Mucosa of rectum (tissue), 2 donors: ENCODE measurements at regions not wholly inside any gene's neighbourhood (a gene's known extent, or its start where the extent isn't known, plus 50 kb on each side); places are given as distances from the start of the nearest gene placed in this dataset.

Experiments
- H3K27ac ChIP-seq, 2 donors: one replicate each; pipeline ENCODE4 v1.7.0; 2013; ENCODE audit warnings: inconsistent platforms in 2 of 2, low read depth in 2 of 2, low read length in 2 of 2
- H3K27me3 ChIP-seq, 2 donors: one replicate each; pipeline ENCODE4 v1.7.0; 2013; ENCODE audit warnings: low read length in 2 of 2; ENCODE audit not compliant: control insufficient read depth in 2 of 2, insufficient read depth in 2 of 2
- H3K36me3 ChIP-seq, 2 donors: one replicate each; pipeline ENCODE4 v1.7.0; 2013; ENCODE audit warnings: low read length in 2 of 2; ENCODE audit not compliant: control insufficient read depth in 2 of 2, insufficient read depth in 2 of 2
- H3K4me1 ChIP-seq, 2 donors: one replicate each; pipeline ENCODE4 v1.7.0; 2013; ENCODE audit warnings: low read length in 2 of 2, mild to moderate bottlenecking in 1 of 2; ENCODE audit not compliant: control insufficient read depth in 2 of 2, insufficient read depth in 2 of 2
- H3K4me3 ChIP-seq, 2 donors: one replicate each; pipeline ENCODE4 v1.7.0; 2013; ENCODE audit warnings: low read length in 2 of 2
- H3K9ac ChIP-seq, 2 donors: one replicate each; pipeline ENCODE4 v1.7.0; 2013; ENCODE audit warnings: low read length in 2 of 2, low read depth in 1 of 2, mild to moderate bottlenecking in 1 of 2
- H3K9me3 ChIP-seq, 2 donors: one replicate each; pipeline ENCODE4 v1.7.0; 2013; ENCODE audit warnings: low read length in 2 of 2; ENCODE audit not compliant: control insufficient read depth in 2 of 2
- donor health status: healthy.
- donor health status: Normal muscosa, but diverticular disease.

DNA sequence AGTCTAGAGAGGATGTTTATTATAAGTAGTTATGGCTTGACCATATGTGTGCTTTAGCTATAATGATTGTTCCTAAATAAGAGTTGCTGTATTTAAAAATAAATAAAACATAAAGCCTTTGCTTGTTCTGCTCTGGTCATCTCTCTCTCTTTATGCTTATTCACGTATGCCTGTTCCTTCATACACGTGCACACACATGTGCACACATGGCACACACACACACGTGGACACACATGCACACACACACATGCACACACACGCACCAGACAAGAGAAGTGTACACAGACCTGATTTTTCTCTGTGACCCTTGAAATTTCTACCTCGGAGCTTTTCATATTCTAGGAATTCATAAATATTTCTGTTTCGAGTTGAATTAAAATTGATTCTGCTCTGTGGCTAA is 658.2 kb upstream of the SALL3 start:
- no peaks in the 10 kb centered on the region for H3K4me1 ChIP-seq
- H3K9me3 ChIP-seq = peaks cover 0 to 2% of the 10 kb centered on the region in 2 donors
- H3K27ac ChIP-seq = no peak overlapping the region
- H3K9ac ChIP-seq = no peak overlapping the region
- no peaks in the 10 kb centered on the region for H3K36me3 ChIP-seq
- no peak overlapping the region for H3K4me3 ChIP-seq
- H3K27me3 ChIP-seq = no peaks in the 10 kb centered on the region

DNA sequence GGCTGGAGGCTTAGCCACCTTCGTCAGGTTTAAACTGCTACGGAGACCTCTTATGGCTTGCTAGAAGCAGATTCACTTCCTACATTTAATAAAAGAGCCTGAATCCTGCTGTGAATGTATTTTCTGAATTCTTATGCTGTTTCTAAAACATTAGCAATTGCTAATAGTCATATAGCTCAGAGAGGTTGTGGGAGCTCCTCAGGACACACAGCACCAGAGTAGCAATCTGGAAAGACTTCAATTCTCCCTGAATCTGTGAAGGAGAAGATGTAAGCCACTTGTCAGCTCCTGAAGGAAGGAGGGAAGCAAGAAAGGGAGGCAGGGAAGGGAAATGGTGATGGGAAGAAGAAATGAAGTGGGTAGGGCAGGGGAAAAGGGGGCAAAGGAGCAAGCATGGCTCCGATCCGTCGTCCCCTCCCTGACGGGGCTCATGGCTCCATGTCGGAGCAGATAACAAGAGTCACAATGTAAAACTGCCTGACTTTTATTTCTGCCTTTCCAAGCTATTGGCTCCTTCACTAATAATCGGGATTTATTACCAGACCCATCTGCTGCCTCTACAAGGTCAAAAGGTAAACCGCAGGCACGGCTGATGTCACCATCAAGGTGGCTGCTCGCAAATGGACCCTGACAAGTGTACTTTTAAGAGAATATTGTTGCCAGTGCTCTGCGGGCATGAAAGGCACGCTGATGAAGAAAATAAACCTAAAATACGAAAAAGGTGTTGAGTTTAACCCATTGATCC is 656.0 kb upstream of the SALL3 start:
- H3K9me3 ChIP-seq = peaks cover 0 to 2% of the 10 kb centered on the region in 2 donors
- H3K4me1 ChIP-seq = no peaks in the 10 kb centered on the region
- H3K9ac ChIP-seq = no peak overlapping the region
- no peak overlapping the region for H3K4me3 ChIP-seq
- no peak overlapping the region for H3K27ac ChIP-seq
- no peaks in the 10 kb centered on the region for H3K27me3 ChIP-seq
- no peaks in the 10 kb centered on the region for H3K36me3 ChIP-seq

DNA sequence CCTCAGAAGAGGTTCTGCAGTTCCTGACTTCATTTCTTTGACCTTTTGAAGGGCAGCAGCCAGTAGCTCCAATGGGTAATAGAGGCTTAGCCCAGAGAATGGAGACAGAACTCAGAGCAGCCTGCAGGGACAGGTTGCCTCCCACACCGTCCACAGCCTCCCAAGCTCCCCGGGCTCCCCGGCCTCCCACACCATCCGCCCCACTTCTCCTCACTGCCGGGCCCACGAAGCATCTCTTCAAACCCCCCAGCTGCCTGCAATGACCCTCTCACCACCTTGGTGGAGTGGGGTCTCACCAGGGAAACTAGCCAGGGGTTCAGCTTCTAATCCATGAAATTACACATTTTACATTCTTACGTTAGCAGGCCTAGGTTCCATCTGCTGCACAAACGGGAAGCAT is 652.0 kb upstream of the SALL3 start:
- H3K9ac ChIP-seq = no peak overlapping the region
- H3K27ac ChIP-seq = no peak overlapping the region
- H3K4me3 ChIP-seq = no peak overlapping the region
- H3K36me3 ChIP-seq = no peaks in the 10 kb centered on the region
- peaks cover 0 to 2% of the 10 kb centered on the region in 2 donors for H3K9me3 ChIP-seq
- H3K4me1 ChIP-seq = no peaks in the 10 kb centered on the region
- no peaks in the 10 kb centered on the region for H3K27me3 ChIP-seq

DNA sequence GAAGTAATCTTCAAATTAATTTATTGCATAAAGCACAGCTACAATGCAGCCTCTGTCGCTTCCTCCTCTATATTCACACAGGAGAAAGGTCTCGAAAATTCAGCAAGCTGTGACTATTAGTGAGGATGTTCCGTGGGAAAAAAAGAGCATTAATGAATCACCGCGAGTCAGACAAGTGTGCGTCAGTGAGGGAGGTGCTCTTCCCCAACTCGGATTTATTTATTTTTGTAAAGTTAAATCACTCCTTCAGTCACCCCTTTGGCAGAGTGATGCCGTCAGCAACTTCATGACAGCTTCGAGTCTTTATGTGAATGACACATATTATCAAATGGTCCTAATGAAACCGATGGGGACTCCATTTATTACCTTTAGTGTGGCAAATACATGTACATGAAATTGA is 648.9 kb upstream of the SALL3 start:
- no peaks in the 10 kb centered on the region for H3K36me3 ChIP-seq
- H3K9ac ChIP-seq = no peak overlapping the region

DNA sequence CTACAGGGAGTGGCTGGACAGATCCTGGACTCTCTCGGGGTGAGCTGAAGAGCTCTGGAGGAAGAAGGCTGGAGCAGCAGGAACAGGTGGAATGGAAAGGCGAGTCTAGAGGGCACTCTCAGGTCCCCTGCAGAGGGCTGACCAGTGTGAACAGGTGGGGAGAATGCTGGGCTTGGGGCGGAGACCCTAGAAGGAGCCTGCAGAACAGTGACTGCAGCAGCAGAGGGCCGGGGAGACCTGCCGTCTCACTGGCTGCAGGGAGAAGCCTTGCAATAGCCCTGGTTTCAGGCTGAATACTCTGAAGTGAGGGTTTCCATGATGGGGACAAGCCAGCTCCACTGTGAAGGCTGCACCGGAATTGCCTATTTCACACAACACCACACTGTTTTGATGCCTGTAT is 626.7 kb upstream of the SALL3 start:
- Histone ChIP-seq H3K4me1 (no peaks in the 10 kb centered on the region), H3K9ac (no peak overlapping the region), H3K27me3 (no peaks in the 10 kb centered on the region), H3K4me3 (no peak overlapping the region), H3K9me3 (peaks cover 0 to 3% of the 10 kb centered on the region in 2 donors), H3K27ac (no peak overlapping the region), H3K36me3 (no peaks in the 10 kb centered on the region)

More for the DNA sequence above, 648.9 kb upstream of the SALL3 start:
- H3K4me1 ChIP-seq = no peaks in the 10 kb centered on the region
- no peaks in the 10 kb centered on the region for H3K27me3 ChIP-seq
- H3K9me3 ChIP-seq = peaks cover 0 to 2% of the 10 kb centered on the region in 2 donors
- H3K27ac ChIP-seq = no peak overlapping the region
- H3K4me3 ChIP-seq = no peak overlapping the region

DNA sequence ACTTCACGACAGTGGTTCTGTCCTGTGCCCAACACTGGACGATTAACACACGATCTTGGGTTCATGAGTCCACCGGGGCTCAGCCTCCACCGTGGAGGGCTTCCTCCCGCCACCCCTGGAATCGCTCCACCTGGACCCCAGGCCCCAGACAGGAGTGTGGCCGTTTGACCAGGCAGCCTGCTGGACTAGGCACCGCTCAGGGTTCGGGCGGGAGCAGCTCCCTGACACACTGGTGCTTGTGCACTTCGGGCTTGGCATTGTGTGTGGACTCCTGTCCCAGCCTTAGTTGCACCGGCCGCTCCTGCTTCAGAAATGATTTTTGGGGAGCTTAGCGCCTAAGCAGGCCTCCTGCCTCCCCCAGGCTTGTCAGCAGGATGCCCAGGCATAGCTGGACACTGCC is 617.4 kb upstream of the SALL3 start:
- no peaks in the 10 kb centered on the region for H3K4me1 ChIP-seq
- no peaks in the 10 kb centered on the region for H3K36me3 ChIP-seq
- peaks cover 0 to 6% of the 10 kb centered on the region in 2 donors for H3K9me3 ChIP-seq
- no peak overlapping the region for H3K9ac ChIP-seq
- no peaks in the 10 kb centered on the region for H3K27me3 ChIP-seq
- H3K27ac ChIP-seq = no peak overlapping the region
- H3K4me3 ChIP-seq = no peak overlapping the region

DNA sequence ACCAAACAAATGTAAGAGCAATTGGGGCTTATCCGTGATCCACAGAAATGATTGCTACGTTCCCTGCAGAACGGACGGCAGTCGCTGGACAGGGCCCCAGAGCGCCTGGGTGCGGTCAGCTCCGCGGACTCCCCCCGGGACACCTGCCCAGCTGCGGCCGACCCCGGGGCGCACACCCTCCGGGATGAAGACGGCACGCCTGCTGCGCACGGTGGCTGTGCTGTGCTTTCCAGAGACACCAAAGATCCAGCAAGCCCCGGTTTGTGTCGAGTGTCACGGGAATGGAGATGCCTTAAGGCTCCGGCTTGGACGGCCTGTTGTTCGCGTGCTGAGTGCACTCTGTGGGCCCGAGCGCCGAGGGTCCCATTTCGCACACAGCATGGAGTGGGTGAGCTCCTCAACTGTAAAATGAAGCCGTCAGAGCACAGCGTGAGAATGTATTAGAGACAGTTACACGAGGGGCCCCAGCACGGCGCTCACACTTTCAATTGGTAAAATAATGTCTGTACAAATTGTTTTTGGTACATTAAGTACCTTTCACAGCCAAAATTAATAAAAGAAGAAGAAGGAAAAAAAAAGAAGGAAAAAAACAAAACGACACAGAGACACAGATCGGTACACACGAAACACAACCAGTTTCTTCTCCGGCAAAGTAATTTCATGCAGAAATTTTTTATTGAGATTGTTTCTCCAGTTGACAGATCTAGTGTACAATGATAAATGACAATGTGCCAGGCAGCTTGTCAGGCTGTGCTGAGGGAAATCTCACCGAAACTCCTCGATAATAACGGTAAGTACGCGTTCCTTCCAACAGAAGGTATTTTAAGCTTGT is 615.8 kb upstream of the SALL3 start:
- no peak overlapping the region for H3K27ac ChIP-seq
- H3K9ac ChIP-seq = no peak overlapping the region
- H3K4me1 ChIP-seq = no peaks in the 10 kb centered on the region
- H3K27me3 ChIP-seq = no peaks in the 10 kb centered on the region
- H3K4me3 ChIP-seq = no peak overlapping the region
- no peaks in the 10 kb centered on the region for H3K36me3 ChIP-seq
- H3K9me3 ChIP-seq = peaks cover 0 to 6% of the 10 kb centered on the region in 2 donors

DNA sequence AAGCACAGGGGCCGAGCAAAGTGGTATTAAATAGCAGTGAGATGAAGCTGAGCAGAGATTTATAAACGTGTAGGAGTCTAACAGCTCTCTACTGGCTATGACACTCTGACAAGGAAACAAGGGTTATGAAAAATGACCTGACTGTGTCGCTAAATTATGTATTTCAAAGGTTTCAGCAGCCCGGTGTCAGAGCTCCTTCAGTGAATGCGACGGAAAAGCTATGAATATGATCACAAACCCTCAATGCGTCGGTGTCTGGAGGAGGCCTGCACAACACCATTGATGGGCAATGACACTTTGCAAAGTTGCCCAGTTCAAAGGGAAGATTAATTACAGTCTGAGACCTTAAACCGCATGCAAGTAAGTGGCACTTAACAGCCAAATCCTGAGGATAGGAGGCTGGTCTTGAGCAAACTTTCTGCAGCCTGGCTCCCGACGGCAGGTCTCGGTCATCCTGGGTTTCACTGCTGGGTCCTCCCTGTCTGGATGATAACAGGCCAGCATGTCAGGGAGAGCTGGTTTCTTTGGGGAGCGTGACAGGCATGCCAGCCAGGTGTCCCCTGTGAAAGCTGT is 615.1 kb upstream of the SALL3 start:
- Histone ChIP-seq H3K9me3 (peaks cover 0 to 6% of the 10 kb centered on the region in 2 donors), H3K27ac (no peak overlapping the region), H3K4me1 (no peaks in the 10 kb centered on the region), H3K36me3 (no peaks in the 10 kb centered on the region), H3K4me3 (no peak overlapping the region), H3K27me3 (no peaks in the 10 kb centered on the region), H3K9ac (no peak overlapping the region)

DNA sequence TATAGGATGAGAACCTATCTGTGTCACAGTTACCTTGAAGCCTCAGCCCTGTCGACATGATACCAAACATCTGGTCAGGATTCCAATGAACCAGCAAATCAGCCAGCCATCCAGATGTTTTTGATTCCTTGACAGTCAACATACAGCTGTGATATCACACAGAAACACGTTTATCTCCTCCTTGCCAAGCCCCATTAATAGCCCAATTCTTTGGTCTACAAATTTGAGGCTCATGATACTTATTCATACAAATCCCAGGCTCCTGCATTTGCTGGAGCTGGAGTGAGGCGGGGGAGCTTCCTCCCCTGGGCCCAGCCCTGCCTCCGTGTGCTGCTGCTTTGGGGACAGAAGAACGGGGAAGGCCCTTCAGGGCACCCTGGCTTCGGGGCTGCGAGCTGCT is 611.6 kb upstream of the SALL3 start:
- Histone ChIP-seq H3K4me3 (no peak overlapping the region), H3K27ac (no peak overlapping the region), H3K9me3 (peaks cover 0 to 3% of the 10 kb centered on the region in 2 donors), H3K36me3 (no peaks in the 10 kb centered on the region), H3K27me3 (no peaks in the 10 kb centered on the region), H3K9ac (no peak overlapping the region), H3K4me1 (no peaks in the 10 kb centered on the region)

DNA sequence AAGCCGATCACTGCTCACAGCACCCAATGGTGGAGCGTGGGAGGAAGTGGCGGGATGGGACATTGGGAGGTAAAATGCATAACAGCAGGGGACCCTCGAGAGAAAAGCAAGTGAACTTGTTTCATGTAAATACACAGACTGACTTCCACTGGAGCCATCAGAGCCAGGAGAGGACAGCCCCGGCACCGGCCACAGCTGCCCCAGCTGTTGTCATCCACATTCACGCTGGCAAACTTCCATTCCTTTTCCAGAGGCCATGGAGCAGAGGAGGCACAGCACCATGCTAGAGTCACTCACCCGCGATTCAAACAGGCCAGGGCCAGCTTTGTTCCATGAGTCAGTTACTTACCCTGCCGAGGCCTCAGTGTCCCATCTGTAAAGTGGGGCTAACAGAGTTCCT is 610.9 kb upstream of the SALL3 start:
- no peak overlapping the region for H3K4me3 ChIP-seq
- peaks cover 0 to 6% of the 10 kb centered on the region in 2 donors for H3K9me3 ChIP-seq
- H3K27me3 ChIP-seq = no peaks in the 10 kb centered on the region
- H3K9ac ChIP-seq = no peak overlapping the region
- H3K36me3 ChIP-seq = no peaks in the 10 kb centered on the region
- H3K27ac ChIP-seq = no peak overlapping the region
- H3K4me1 ChIP-seq = no peaks in the 10 kb centered on the region
